Progenitor cell of endocrine pancreas (in vitro differentiated cells): ENCODE measurements at regions not wholly inside any gene's neighbourhood (a gene's known extent, or its start where the extent isn't known, plus 50 kb on each side); places are given as distances from the start of the nearest gene placed in this dataset.
"Not testable (repeated sequence)": the region's sequence is repeated elsewhere in the genome, so short reads cannot be mapped to it uniquely, and the experiment has no call there.

ENCODE experiments used
- DNase-seq: peaks from one replicate; pipeline ENCODE4 v3.0.0; 2021; ENCODE audit warnings: low spot score; ENCODE audit not compliant: unreplicated experiment
- H3K27ac Mint-ChIP-seq: 2 replicates; pipeline ENCODE4 v1.8.0; 2021; ENCODE audit warnings: mild to moderate bottlenecking, moderate library complexity, mixed read lengths
- H3K27me3 Mint-ChIP-seq: 2 replicates; pipeline ENCODE4 v1.8.0; 2021; ENCODE audit warnings: mixed read lengths
- H3K36me3 Mint-ChIP-seq: 2 replicates; pipeline ENCODE4 v1.8.0; 2022; ENCODE audit warnings: mixed read lengths; ENCODE audit not compliant: insufficient read depth
- H3K4me1 Mint-ChIP-seq: 2 replicates; pipeline ENCODE4 v1.8.0; 2021; ENCODE audit warnings: low read depth, mixed read lengths
- H3K4me3 Mint-ChIP-seq: 2 replicates; pipeline ENCODE4 v1.8.0; 2021; ENCODE audit warnings: low read depth, mild to moderate bottlenecking, moderate library complexity, mixed read lengths
- H3K9me3 Mint-ChIP-seq: 2 replicates; pipeline ENCODE4 v1.8.0; 2021; ENCODE audit warnings: low read depth, mixed read lengths
- CTCF ChIP-seq: fragments of 200-600 bp; sonication (generic); IDR thresholded peaks from one replicate; pipeline ENCODE4 v1.5.0; 2021; ENCODE audit warnings: antibody characterized with exemption, mild to moderate bottlenecking; ENCODE audit not compliant: unreplicated experiment

- Mint-ChIP-seq H3K27me3 (peaks cover 11% of the 10 kb centered on the region), H3K27ac (no peak overlapping the region), H3K36me3 (no peaks in the 10 kb centered on the region), H3K4me3 (no peak overlapping the region), H3K9me3 (no peaks in the 10 kb centered on the region), H3K4me1 (no peaks in the 10 kb centered on the region)
- no peak for DNase-seq
- no peak for TF ChIP-seq CTCF
Observed at GRCh38 chr6:3615391-3616380, 135.8 kb downstream of the PXDC1 start.

- Mint-ChIP-seq H3K27me3 (peaks cover 16% of the 10 kb centered on the region), H3K27ac (no peak overlapping the region), H3K9me3 (no peaks in the 10 kb centered on the region), H3K4me1 (no peaks in the 10 kb centered on the region), H3K4me3 (no peak overlapping the region), H3K36me3 (no peaks in the 10 kb centered on the region)
- TF ChIP-seq CTCF, result no peak
- no peak for DNase-seq
Observed at GRCh38 chr6:3614918-3615317, 136.6 kb downstream of the PXDC1 start.

- not testable (repeated sequence) for H3K9me3 Mint-ChIP-seq, H3K4me1 Mint-ChIP-seq, H3K36me3 Mint-ChIP-seq, H3K4me3 Mint-ChIP-seq, H3K27ac Mint-ChIP-seq, DNase-seq
- peaks cover 16% of the 10 kb centered on the region for H3K27me3 Mint-ChIP-seq
Observed at GRCh38 chr6:3613565-3613964, 137.9 kb downstream of the PXDC1 start.

- Mint-ChIP-seq H3K36me3 (no peaks in the 10 kb centered on the region), H3K4me3 (no peak overlapping the region), H3K27ac (no peak overlapping the region), H3K27me3 (peaks cover 16% of the 10 kb centered on the region), H3K4me1 (no peaks in the 10 kb centered on the region), H3K9me3 (no peaks in the 10 kb centered on the region)
- no peak for DNase-seq
- TF ChIP-seq CTCF, result no peak
Observed at GRCh38 chr6:3612341-3613041, 139.0 kb downstream of the PXDC1 start.

- no peak for TF ChIP-seq CTCF
- H3K4me1 Mint-ChIP-seq, result no peaks in the 10 kb centered on the region
- no peak overlapping the region for H3K27ac Mint-ChIP-seq
- H3K9me3 Mint-ChIP-seq, result no peaks in the 10 kb centered on the region
- H3K4me3 Mint-ChIP-seq, result no peak overlapping the region
- H3K27me3 Mint-ChIP-seq, result peaks cover 20% of the 10 kb centered on the region
- no peaks in the 10 kb centered on the region for H3K36me3 Mint-ChIP-seq
- no peak for DNase-seq
Observed at GRCh38 chr6:3610921-3611320, 140.6 kb downstream of the PXDC1 start.
